ENCODE measurements at regions not wholly inside any gene's neighbourhood (a gene's known extent, or its start where the extent isn't known, plus 50 kb on each side); places are given as distances from the start of the nearest gene placed in this dataset.

DNA sequence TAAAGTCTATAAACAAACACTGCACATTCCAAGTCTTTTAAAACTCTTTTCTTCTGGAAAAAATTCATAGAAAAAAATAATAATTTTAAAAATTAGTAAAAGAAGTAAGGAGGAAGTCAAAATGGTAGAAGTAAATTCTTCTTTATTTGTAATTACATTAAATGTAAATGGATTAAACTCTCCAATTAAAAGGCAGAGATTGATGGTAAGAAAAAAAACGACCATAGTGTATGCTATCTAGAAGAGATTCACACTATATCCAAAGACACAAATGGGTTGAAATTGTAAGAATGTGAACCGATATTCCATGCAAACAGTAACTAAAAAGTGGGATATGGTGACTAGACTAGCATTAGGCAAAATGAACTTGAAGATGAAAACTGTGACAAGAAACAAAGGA lies 1196.1 kb upstream of the CDH2 start:
- Mint-ChIP-seq H3K4me3 (no peak overlapping the region), H3K9me3 (peaks cover 17 to 19% of the 10 kb centered on the region in 2 experiments)
- no peak for DNase-seq

More for the DNA sequence above, 1196.1 kb upstream of the CDH2 start:
- Histone ChIP-seq H3K9ac (ENCODE audit: extremely low read depth, insufficient read length, low read length) (no peak overlapping the region), H3K4me1 (ENCODE audit: insufficient read depth, low read length) (no peaks in the 10 kb centered on the region), H3K56ac (ENCODE audit: insufficient read length, low read depth, low read length) (no peak overlapping the region), H3K14ac (ENCODE audit: insufficient read depth, low read length) (no peak overlapping the region), H3K23me2 (ENCODE audit: insufficient read length, low read depth, low read length, poor library complexity, severe bottlenecking) (no peaks in the 10 kb centered on the region), H3K18ac (ENCODE audit: insufficient read length, low read depth, low read length) (no peak overlapping the region), H3K27ac (ENCODE audit: insufficient read length, low read depth, low read length) (no peak overlapping the region), H3K9me3 (ENCODE audit: control insufficient read depth, low read depth, low read length) (no peaks in the 10 kb centered on the region), H3T11ph (ENCODE audit: low read length) (no peak overlapping the region), H4K8ac (replicated peaks; ENCODE audit: insufficient read length, low read depth, low read length) (no peak overlapping the region), H4K20me1 (ENCODE audit: control insufficient read depth, insufficient read depth, insufficient read length) (no peaks in the 10 kb centered on the region), H2BK5ac (ENCODE audit: insufficient read length, low read length) (no peak overlapping the region), H3K4me2 (ENCODE audit: insufficient read depth, insufficient read length, low read length) (no peak overlapping the region), H3K79me1 (ENCODE audit: insufficient read depth, low read depth, low read length, poor library complexity, severe bottlenecking) (no peaks in the 10 kb centered on the region), H4K5ac (ENCODE audit: insufficient read length, low read depth, low read length) (no peak overlapping the region), H2BK12ac (ENCODE audit: insufficient read length, low read depth, low read length) (no peak overlapping the region), H3K23ac (ENCODE audit: insufficient read length, low read depth, low read length) (no peak overlapping the region), H3K4ac (ENCODE audit: low read depth, low read length) (no peak overlapping the region), H3K79me2 (ENCODE audit: insufficient read depth, low read length) (no peaks in the 10 kb centered on the region), H3K27me3 (ENCODE audit: insufficient read depth, low read length) (no peaks in the 10 kb centered on the region), H2AFZ (ENCODE audit: low read length) (no peak overlapping the region), H2BK20ac (ENCODE audit: low read depth, low read length, poor library complexity, severe bottlenecking) (no peak overlapping the region), H2BK15ac (ENCODE audit: low read depth, low read length) (no peak overlapping the region), H4K91ac (ENCODE audit: insufficient read length, low read depth, low read length) (no peak overlapping the region), H2BK120ac (ENCODE audit: low read depth, low read length, poor library complexity, severe bottlenecking) (no peak overlapping the region), H2AK5ac (ENCODE audit: insufficient read length, low read length) (no peak overlapping the region)
- no peaks in the 10 kb centered on the region; the same call in 1 of the 2 replicates for H3K27me3 Mint-ChIP-seq (ENCODE audit: low read depth)
- TF ChIP-seq, protein P1, sequence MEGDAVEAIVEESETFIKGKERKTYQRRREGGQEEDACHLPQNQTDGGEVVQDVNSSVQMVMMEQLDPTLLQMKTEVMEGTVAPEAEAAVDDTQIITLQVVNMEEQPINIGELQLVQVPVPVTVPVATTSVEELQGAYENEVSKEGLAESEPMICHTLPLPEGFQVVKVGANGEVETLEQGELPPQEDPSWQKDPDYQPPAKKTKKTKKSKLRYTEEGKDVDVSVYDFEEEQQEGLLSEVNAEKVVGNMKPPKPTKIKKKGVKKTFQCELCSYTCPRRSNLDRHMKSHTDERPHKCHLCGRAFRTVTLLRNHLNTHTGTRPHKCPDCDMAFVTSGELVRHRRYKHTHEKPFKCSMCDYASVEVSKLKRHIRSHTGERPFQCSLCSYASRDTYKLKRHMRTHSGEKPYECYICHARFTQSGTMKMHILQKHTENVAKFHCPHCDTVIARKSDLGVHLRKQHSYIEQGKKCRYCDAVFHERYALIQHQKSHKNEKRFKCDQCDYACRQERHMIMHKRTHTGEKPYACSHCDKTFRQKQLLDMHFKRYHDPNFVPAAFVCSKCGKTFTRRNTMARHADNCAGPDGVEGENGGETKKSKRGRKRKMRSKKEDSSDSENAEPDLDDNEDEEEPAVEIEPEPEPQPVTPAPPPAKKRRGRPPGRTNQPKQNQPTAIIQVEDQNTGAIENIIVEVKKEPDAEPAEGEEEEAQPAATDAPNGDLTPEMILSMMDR (conservative IDR thresholded peaks at IDR 0.05): no peak
- no peak overlapping the region for H3K27ac Mint-ChIP-seq
- H3K36me3 Mint-ChIP-seq (ENCODE audit: insufficient read depth in 1 of 3, low read depth in 3 of 3): peaks cover 5 to 16% (median 7%) of the 10 kb centered on the region in 3 experiments
- no CpG with 5 or more reads among the region's 2 CpGs for WGBS (ENCODE audit: extremely low coverage, insufficient read length, low lambda C conversion rate)
- H3K4me1 Mint-ChIP-seq: no peaks in the 10 kb centered on the region
